Loucy (cell line): ENCODE measurements at regions not wholly inside any gene's neighbourhood (a gene's known extent, or its start where the extent isn't known, plus 50 kb on each side); places are given as distances from the start of the nearest gene placed in this dataset.

Experiments used
- CTCF ChIP-seq: fragments of 200-600 bp; sonication (generic); conservative IDR thresholded peaks from 2 replicates; pipeline ENCODE4 v1.5.1; 2014; ENCODE audit warnings: mild to moderate bottlenecking, antibody characterized with exemption, low read length
- EZH2phosphoT487 ChIP-seq: fragments of 200-600 bp; IDR thresholded peaks from 2 replicates; pipeline ENCODE4 v1.6.1; 2018; ENCODE audit warnings: antibody characterized with exemption, mild to moderate bottlenecking, moderate library complexity, borderline replicate concordance

- no peak for TF ChIP-seq CTCF
- no peak for TF ChIP-seq EZH2phosphoT487
These were observed 138.4 kb upstream of the DMRTA1 start for GRCh38 chr9:22308177-22308576.
